Activated CD8-positive, alpha-beta memory T cell treated with anti-CD3 and anti-CD28 coated beads for 36 hours (primary cell): ENCODE measurements at regions not wholly inside any gene's neighbourhood (a gene's known extent, or its start where the extent isn't known, plus 50 kb on each side); places are given as distances from the start of the nearest gene placed in this dataset.
"Not testable (repeated sequence)": the region's sequence is repeated elsewhere in the genome, so short reads cannot be mapped to it uniquely, and the experiment has no call there.

Source experiments
- CTCF ChIA-PET: fragments of 350-600 bp; sonication (Branson Sonifier 250); formaldehyde crosslinking; loops from one replicate; lab custom pipeline; 2021; ENCODE audit warnings: antibody characterized with exemption; lab: Charles Lee
- POLR2A ChIA-PET: fragments of 350-600 bp; sonication (Branson Sonifier 250); formaldehyde crosslinking; loops from one replicate; lab custom pipeline; 2021; ENCODE audit warnings: antibody characterized with exemption; lab: Charles Lee

DNA sequence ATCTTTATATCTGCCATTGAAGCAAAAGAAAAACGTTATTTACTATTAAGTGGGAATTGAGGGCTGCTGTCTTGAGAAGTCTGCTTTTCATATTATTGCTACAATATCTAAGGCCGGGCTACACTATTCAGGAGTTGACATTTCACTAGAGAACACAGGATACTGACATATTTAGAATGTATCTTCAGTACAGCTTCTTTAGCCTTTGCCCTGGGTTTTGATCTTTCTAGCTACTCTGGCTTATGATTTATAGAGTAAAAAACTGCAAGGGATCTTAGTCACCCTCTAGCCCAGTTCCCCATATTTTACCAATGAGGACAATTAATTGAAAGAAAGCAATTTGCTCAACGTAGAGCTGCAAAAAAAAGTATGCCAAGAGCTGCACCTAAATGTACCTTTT lies 307.4 kb upstream of the DPPA4 start:
- ChIA-PET CTCF (no interaction called here), POLR2A (no interaction called here)

DNA sequence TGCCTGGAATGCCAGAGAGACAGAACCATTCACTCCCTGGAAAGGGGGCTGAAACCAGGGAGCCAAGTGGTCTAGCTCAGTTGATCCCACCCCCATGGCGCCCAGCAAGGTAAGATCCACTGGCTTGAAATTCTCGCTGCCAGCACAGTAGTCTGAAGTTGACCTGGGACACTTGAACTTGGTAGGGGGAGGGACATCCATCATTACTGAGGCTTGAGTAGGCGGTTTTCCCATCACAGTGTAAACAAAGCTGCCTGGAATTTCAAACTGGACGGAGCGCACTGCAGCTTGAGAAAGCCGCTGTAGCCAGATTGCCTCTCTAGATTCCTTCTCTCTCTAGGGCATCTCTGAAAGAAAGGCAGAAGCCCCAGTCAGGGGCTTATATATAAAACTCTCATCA lies 310.7 kb upstream of the DPPA4 start:
- ChIA-PET POLR2A (interaction anchor here (0.7 kb wide), 1 partner anchor 82 kb away, joined by 5 read pairs; no protein-coding TSS in a partner anchor), CTCF (no interaction called here)

DNA sequence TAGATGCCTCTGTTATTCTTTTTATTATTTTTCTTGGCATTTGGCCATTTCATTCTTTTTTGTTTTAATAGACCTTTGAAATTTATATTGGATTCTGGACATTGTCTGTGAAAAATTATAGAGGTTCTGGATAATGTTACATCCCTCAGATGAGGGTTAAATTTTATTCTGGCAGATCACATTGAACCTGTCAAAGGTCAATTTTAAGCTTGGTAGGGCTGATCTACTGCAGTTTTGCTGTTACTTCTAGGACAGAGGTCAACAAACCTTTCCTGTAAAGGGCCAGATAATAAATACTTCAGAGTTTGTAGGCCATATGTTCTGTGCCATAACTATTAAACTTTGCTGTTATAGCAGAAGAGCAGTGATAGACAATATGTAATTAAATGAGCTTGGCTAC lies 318.9 kb upstream of the DPPA4 start:
- POLR2A ChIA-PET = no interaction called here

DNA sequence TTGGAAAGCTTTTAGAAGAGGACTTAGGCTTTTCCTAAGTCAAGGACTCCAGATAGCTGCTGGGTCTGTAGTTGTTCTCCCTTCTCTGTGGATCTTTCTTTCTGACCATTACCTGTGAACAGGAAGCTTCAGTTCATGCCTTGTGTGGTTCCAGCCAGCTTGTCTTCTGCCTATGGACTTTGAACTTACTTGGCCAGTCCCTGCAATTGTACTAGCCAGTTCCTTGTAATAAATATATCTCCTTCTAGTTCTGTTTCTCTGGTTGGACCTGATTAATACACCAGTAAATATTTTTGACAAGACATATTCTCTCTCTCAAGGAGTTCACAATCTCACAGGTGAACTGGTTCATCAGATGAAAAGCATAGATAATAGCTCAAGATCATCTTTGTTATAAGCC lies 341.3 kb upstream of the DPPA4 start:
- ChIA-PET POLR2A (no interaction called here), CTCF (no interaction called here)

More for the DNA sequence above, 318.9 kb upstream of the DPPA4 start:
- CTCF ChIA-PET = interaction anchor here (0.6 kb wide), 1 partner anchor 326 kb away, joined by 3 read pairs; no protein-coding TSS in a partner anchor

DNA sequence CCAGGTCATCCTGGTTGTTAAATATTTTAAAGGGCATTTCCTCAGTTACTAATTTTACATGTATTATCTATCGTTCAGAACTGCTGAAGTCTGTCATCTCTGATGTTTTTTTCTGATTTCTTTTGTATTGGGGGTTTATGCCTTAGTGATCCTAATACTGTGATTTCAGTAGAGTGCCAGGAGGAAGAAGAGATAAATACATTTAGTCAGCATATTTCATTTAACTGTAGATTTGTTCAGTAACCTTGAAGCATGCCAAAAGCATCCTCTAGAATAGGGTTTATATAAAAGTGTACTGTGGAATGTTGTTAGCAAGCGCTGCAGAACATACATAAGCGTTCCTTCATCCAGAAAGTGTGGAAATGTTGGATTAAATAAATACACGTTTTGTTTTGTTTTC lies 342.3 kb upstream of the DPPA4 start:
- POLR2A ChIA-PET = no interaction called here
- CTCF ChIA-PET = no interaction called here

DNA sequence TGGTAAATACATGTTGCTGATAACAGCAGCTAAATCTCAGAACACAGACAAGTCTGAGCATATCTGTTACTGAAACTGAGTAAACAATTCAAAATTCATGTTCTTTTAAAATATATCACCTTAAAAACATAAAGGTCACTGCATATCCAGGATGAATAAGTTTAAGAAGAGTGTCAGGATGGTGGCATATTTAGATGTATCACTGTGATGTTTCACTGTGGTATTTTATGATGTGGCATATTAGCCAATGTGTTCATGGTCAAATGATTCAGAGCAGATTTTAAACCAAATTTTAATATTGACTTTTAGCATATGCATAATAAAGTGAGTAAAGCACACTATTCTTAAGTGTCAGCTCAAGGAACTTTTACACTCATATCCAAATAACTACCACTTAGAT lies 346.4 kb upstream of the DPPA4 start:
- ChIA-PET POLR2A (no interaction called here), CTCF (no interaction called here)

DNA sequence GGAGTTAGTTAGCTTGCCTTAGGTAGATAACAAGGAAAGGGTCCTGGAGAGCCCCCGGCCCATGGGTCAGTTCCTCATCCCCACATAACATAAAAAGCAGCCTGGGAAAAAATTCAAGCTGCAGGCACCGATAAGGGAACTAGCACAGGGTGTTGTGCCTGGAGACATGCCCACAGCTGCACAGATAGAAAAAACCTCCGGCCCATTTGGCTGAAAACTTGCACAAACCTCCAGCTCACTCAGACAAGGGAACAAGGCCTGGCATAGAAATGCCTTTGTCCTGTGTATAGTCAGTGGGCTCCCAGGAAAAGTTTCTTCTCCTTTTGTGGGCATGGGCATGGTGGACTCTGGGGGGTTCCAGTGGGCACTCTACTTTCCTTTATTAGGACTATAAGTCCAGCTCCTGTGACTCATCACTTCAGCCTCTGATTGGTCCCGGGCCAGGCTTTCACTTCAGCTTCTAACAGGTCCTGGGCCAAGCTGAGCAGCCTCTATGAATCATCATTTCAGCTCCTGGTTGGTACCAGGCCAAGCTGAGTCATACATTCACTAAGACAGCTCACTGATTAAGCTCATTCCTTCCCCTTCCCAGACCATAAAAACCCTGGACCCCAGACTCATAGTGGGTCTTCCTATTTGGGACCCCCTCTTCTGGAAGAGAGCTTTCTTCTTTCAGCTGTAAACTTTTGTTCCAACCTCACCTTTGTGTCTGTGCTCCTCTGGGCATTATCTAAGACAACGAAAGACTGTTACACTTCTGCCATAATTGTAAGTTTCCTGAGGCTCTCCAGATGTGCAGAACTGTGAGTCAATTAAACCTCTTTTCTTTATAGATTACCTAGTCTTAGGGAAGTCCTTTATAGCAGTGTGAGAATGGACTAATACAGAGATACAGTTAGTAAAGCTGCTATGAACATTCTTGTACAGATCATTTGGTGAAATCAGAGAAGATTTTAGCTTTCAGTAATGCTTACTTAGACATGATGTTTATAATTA lies 348.0 kb upstream of the DPPA4 start:
- ChIA-PET POLR2A (no interaction called here), CTCF (no interaction called here)

DNA sequence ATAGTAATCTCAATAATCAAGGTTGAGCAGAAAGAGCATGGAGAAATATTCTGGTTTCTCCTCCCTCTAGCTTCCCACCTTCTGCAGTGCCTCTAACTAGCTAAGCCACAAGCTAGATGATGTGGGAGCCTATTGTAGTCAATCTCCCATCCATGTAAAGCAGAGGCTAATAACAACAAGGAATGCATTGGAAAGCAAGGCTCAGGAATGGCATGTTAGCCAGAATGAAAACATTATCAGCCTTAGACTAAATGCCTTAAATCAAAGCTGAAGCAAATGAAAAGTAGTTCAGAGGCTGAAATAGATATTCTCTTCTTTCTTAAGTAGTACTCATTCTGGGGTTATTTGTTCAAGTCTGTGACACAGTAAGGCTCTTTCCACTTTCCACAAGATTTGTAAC lies 350.3 kb upstream of the DPPA4 start:
- ChIA-PET POLR2A (no interaction called here), CTCF (no interaction called here)

DNA sequence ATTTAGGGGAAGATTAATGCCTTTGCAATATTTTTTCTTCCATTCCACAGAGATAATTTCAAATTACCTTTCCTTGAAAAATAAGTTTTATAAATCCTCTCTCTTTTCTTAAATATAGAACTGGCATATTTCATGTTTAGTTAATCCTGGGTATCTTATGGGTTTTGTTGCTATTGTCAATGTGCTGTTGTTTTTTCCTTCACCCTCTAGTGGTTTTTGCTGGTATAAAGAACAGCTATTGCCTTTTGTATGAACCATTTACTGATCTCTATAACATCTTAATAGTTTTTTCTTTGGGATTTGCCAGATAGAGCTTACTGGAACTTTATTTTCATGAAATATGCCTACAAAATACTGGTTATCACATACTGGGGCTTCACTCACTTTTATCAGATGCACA lies 359.6 kb upstream of the DPPA4 start:
- ChIA-PET CTCF (no interaction called here), POLR2A (no interaction called here)

DNA sequence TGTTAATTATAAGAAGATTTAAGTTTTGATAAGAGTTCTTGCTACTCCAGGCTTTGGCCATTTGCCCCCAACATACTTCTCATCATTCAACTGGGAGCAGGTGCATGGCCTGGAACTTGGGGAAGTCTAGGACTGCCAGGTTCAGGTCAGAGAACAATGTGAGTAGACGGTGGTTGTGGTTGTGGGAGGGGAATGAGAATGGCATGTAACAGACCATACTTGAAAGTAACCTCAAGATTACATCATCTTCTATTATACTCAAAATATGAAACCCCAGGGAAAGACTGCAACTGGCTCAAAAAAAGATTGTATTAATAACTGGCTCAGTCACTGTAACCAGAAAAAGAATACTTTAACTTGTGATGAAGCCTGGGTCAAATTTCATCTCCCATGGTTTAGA lies 364.9 kb upstream of the DPPA4 start:
- POLR2A ChIA-PET = no interaction called here
- CTCF ChIA-PET = no interaction called here

DNA sequence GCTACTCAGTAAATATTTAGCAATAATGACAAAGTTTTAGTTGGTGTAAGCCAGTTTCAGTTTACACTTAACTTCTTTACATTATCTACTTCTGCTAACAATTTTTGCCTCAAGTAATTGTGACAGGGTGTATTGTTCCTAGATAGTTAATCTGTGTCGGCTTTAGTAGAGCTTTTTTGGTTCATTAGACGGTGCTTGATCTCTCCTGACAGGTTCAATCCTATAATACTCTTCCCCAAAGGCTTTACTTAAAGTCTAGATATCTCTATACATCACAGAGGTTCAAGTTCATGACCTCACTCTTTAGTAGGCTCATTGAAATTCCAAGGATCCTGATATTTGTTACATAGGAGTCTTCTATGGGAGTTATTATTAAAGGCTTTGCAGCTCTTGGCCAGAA lies 365.6 kb upstream of the DPPA4 start:
- ChIA-PET POLR2A (no interaction called here), CTCF (no interaction called here)

DNA sequence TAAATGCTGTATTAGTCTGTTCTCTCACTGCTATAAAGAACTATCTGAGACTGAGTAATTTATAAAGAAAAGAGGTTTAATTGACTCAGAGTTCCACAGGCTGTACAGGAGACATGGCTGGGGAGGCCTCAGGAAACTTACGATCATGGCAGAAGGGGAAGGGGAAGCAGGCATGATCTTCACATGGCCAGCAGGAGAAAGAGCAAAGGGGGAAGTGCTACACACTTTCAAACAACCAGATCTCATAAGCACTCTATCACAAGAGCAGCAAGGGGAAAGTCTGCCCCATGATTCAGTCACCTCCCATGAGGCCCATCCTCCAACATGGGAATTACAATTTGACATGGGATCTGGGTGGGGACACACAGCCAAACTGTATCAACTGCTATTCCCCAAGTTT lies 367.8 kb upstream of the DPPA4 start:
- CTCF ChIA-PET, POLR2A ChIA-PET: not testable (repeated sequence)

DNA sequence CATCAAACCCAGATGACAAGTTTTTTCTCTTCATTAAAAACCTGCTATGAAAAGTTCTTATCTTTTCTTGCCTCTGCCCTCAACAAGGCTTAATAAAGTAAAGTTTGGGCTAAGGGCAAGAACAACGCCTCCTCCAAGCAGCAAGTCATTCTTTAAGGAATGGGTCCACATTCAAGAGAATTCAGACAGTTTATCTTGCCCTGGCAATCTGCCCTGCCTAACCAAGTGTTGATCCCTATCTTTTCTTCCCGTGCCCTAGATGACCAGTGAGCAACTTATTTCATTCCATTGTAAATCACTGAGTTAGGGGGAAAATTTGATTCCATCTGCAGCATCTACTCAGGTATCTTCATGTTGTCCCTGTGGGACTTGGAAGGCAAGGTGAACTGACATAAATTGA lies 370.3 kb upstream of the DPPA4 start:
- CTCF ChIA-PET = no interaction called here
- POLR2A ChIA-PET = no interaction called here

DNA sequence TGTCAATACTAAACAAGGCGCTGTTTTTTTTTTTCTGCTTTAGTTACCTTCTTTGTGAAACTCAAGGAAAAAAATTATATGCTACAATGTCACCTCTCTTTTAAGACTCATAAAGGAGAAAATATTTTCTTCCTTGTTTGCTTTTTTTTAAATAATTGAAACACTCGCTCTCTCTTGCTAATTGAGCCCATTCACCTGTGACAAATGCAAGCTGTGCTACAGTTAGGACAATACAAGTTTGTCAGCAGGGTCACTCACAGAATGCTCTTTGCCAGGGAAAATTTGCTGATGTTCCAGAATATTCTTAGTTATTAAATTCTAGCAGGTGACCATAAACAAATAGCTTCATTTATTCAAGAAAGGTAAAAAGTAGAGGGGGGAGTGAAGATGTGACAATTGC lies 375.9 kb upstream of the DPPA4 start:
- CTCF ChIA-PET = no interaction called here
- POLR2A ChIA-PET = no interaction called here

DNA sequence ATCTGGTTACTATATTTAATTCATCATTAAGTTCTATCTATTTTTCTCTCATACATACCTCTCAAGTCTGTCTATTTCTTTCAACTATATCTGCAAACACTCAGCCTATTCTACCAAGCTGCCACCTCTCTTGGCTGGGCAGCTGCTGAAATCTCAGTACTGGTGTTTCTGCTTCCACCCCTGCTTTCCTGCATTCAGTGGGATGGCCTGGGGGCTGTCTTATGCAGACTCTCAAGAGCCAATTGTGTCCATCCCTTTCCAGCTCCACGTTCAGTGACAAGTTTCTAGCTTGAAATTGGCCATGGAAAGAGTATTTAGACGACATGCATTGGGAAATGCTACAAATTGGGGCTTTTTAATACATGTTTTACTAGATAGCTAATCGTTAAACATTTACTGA lies 378.4 kb upstream of the DPPA4 start:
- ChIA-PET CTCF (no interaction called here), POLR2A (no interaction called here)

DNA sequence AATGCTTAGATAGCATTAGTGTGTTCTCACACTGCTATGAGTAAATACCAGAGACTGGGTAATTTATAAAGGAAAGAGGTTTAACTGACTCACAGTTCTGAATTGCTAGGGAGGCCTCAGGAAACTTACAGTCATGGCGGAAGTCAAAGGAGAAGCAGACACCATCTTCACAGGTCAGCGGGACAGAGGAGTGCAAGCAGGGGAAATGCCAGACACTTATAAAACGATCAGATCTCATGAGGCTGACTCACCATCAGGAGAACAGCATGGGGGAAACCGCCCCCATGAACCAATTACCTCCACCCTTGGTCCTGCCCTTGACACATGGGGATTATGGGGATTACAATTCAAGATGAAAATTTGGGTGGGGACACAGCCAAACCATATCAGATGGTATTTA lies 381.5 kb upstream of the DPPA4 start:
- POLR2A ChIA-PET = no interaction called here
- CTCF ChIA-PET = no interaction called here

DNA sequence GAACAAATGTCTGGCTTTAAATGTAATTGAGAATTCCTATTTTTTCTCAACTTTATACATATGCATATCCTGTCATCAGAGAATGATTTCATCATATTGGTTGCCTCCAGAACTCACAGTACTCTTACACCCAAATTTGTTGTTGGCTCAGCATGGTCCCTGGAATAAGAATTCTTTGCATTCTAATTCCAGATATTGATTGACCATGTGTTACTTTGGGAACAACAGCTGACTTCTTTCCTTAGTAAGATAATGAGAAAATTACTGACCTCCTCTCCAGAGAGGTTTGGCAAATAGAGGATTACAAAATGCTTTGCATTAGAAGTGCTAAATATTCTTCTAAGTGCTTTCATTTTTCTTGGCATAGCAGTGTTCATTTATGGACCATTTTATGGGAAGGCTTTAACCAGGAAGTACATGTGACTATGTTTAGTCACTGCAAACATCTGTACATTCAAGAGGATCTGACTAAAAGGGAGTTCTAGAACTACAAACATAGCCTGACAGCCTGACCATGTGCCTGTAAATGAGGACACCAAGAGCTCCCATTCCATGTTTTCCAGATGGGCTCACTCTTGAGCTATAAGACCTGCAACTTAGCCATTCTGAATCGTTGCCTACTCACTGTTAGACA lies 391.6 kb upstream of the DPPA4 start:
- ChIA-PET POLR2A (no interaction called here), CTCF (no interaction called here)

DNA sequence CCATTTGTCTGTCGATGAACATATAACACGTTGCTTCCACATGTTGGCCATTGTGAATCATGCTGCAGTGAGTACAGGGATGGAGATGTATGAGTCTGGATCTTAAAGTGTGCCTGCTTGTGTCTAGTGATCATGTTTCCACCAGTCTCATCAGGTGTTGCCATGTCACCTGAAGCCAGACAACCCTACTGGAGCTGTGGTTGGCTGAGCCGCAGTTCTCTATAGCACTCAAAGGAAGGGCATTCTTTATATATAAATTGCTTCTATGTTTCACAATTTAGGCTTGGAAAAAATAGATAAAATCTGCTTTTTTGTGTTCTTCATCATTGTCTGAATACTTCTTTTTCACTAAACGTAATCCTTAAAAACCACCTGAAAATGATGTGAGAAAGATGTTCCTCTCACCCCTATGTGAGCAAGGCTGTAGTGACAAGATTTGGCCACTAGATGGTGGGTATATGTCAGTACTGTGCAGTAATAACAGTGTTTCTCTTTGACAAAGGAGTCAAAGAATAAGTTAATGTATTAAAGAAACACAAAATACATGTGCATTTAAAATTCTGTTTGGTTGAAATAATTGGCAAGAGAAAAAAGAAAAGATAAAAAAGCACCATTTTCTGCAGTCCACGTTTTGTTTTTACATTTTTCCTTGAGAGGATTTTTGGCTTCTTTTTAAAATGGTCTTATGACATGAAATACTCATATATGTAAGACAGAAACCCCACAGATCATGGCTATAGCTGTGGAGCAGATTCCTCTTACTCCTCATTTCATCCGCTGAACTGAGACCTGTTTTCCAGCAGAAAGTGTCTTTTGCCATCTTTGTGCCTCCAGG lies 394.5 kb upstream of the DPPA4 start:
- POLR2A ChIA-PET = no interaction called here
- CTCF ChIA-PET = no interaction called here

DNA sequence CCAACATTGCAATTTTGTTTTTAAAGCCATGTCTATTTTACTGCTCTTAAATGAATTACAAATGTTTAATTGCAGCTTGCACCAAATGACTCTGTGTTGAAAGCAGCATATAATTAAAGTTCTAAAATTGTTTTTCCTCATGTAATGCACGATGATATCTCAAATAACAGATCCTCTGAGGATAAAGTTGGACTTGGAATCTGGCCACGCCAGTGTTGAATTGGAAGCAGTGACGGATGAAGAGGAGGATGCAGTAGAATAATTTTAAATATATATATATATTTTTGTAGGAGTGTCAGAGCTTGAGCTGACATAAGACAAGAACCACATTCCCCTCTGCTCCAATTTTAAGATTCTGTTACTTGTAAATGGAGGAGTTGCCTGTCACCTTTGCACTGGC lies 406.6 kb upstream of the DPPA4 start:
- ChIA-PET CTCF (no interaction called here), POLR2A (no interaction called here)

DNA sequence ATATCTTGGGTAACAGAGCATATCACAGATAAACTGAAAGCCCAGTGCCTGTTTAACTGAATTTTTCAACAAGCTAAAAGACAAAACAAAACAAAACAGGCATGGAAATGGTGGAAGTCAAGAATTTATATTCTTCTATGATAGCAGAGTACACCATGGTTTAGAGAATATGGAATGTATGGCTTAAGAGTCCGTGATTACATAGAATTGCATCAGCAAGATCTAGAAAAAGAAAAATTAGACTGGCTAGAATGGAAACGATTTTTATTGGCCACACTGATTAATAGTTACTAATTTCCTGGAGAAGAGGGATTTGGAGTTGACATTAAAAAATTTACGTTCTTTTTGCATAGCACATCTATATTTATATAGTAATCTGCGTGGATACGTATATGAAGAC lies 435.2 kb upstream of the DPPA4 start:
- POLR2A ChIA-PET = no interaction called here
- CTCF ChIA-PET = no interaction called here
